Right atrium auricular region (tissue), 2 donors: ENCODE measurements at regions not wholly inside any gene's neighbourhood (a gene's known extent, or its start where the extent isn't known, plus 50 kb on each side); places are given as distances from the start of the nearest gene placed in this dataset.

Source experiments
- DNase-seq: peaks from one replicate; pipeline ENCODE4 v3.0.0-alpha.2; 2019; ENCODE audit warnings: low spot score
- H3K27ac ChIP-seq, 2 donors: fragments of 200-600 bp; sonication (generic); 1 replicate in 1 of 2; 2 replicates in 1 of 2; pipeline ENCODE4 v1.5.1; 2016 to 2019
- H3K27me3 ChIP-seq, 2 donors: fragments of 200-600 bp; sonication (generic); one replicate each; pipeline versions ENCODE4 v1.5.1 to v1.6.0; 2017 to 2019
- H3K36me3 ChIP-seq: fragments of 200-600 bp; sonication (generic); one replicate; pipeline ENCODE4 v1.5.1; 2016
- H3K4me1 ChIP-seq, 2 donors: fragments of 200-600 bp; sonication (generic); one replicate each; pipeline versions ENCODE4 v1.5.1 to v1.6.0; 2017 to 2019
- H3K4me3 ChIP-seq, 2 donors: fragments of 200-600 bp; sonication (generic); 1 replicate in 1 of 2; 2 replicates in 1 of 2; pipeline ENCODE4 v1.5.1; 2017 to 2019; ENCODE audit warnings: mild to moderate bottlenecking in 1 of 2, moderate library complexity in 1 of 2
- H3K9me3 ChIP-seq, 2 donors: fragments of 200-600 bp; sonication (generic); one replicate each; pipeline ENCODE4 v1.5.1; 2019
- TF ChIP-seq, protein P1 (sequence below), 2 donors: fragments of 200-600 bp; sonication (generic); IDR thresholded peaks; one replicate each; pipeline ENCODE4 v1.5.1; 2019; ENCODE audit warnings: antibody characterized with exemption in 2 of 2

GRCh38 chr2:220628252-220628651, 943.9 kb downstream of the EPHA4 start:
- TF ChIP-seq, protein P1, sequence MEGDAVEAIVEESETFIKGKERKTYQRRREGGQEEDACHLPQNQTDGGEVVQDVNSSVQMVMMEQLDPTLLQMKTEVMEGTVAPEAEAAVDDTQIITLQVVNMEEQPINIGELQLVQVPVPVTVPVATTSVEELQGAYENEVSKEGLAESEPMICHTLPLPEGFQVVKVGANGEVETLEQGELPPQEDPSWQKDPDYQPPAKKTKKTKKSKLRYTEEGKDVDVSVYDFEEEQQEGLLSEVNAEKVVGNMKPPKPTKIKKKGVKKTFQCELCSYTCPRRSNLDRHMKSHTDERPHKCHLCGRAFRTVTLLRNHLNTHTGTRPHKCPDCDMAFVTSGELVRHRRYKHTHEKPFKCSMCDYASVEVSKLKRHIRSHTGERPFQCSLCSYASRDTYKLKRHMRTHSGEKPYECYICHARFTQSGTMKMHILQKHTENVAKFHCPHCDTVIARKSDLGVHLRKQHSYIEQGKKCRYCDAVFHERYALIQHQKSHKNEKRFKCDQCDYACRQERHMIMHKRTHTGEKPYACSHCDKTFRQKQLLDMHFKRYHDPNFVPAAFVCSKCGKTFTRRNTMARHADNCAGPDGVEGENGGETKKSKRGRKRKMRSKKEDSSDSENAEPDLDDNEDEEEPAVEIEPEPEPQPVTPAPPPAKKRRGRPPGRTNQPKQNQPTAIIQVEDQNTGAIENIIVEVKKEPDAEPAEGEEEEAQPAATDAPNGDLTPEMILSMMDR (IDR thresholded peaks at IDR 0.05): no peak
- Histone ChIP-seq H3K9me3 (no peaks in the 10 kb centered on the region), H3K4me1 (no peaks in the 10 kb centered on the region), H3K36me3 (no peaks in the 10 kb centered on the region), H3K4me3 (no peak overlapping the region), H3K27ac (no peak overlapping the region), H3K27me3 (no peaks in the 10 kb centered on the region)
- DNase-seq: no peak

DNA sequence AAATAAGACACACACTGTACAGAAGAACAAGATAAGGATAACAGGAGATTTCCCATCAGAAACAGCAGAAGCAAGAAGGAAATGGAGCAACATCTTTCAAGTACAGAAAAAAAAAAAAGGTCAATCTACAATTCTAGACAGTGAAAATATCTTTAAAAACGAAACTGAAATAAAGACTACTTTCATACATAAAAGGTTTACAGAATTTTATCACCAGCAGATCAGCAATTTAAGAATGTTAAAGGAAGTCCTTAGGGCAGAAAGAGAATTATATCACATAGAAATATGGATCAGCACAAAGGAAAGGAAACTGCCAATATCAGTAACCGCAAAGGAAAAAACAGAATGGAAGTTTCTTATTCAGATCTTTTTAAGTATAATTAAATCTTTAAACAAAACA, 931.0 kb downstream of the EPHA4 start:
- TF ChIP-seq, protein P1 (IDR thresholded peaks at IDR 0.05): no peak
- no peak for DNase-seq
- Histone ChIP-seq H3K27ac (no peak overlapping the region), H3K4me3 (no peak overlapping the region), H3K27me3 (no peaks in the 10 kb centered on the region), H3K4me1 (no peaks in the 10 kb centered on the region), H3K9me3 (no peaks in the 10 kb centered on the region), H3K36me3 (no peaks in the 10 kb centered on the region)

DNA sequence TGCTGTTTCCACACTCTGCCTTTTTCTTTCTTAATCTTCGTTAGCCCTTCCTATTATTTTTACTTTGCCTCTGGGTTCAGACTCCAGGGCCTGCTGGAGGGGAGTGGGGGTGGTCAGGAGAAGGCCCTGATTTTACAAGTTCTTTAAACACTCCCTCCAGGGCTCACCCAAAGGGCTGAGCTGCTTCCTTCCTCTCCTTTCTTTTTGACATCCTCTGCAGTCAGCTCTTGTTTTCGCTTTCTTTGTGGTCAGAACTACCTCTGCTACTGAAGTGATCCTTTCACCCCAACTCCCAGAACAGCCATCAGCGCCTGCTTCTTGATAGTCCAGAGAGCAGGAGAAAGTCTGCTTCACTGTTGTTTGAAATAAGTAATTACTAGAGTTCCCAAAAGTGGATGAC, 925.7 kb downstream of the EPHA4 start:
- DNase-seq: no peak
- H3K27me3 ChIP-seq: no peaks in the 10 kb centered on the region
- no peaks in the 10 kb centered on the region for H3K4me1 ChIP-seq
- no peaks in the 10 kb centered on the region for H3K36me3 ChIP-seq
- no peaks in the 10 kb centered on the region for H3K9me3 ChIP-seq
- no peak overlapping the region for H3K27ac ChIP-seq
- TF ChIP-seq, protein P1 (IDR thresholded peaks at IDR 0.05): no peak
- no peak overlapping the region for H3K4me3 ChIP-seq

DNA sequence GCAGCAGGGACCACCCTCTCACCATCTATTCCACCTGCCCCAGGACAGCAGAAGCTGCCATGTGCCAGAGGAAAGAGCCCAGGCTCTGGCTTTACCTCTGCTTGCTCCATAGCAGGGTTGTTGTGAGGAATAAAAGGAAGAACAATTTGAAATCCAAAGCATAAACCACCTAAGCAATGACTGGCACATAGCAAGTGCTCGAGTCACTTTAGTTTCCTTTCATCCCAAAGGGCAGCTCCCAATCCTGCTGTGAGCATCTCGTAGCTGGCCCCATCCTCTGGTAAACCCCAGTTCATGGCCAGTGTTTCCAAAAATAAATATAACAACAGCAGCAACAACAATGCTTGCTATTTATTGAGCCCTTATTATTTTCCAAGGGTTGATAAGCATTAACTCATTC, 923.5 kb downstream of the EPHA4 start:
- TF ChIP-seq, protein P1 (IDR thresholded peaks at IDR 0.05): no peak
- Histone ChIP-seq H3K4me1 (no peaks in the 10 kb centered on the region), H3K27ac (no peak overlapping the region), H3K4me3 (no peak overlapping the region), H3K9me3 (no peaks in the 10 kb centered on the region), H3K27me3 (no peaks in the 10 kb centered on the region), H3K36me3 (no peaks in the 10 kb centered on the region)
- no peak for DNase-seq

DNA sequence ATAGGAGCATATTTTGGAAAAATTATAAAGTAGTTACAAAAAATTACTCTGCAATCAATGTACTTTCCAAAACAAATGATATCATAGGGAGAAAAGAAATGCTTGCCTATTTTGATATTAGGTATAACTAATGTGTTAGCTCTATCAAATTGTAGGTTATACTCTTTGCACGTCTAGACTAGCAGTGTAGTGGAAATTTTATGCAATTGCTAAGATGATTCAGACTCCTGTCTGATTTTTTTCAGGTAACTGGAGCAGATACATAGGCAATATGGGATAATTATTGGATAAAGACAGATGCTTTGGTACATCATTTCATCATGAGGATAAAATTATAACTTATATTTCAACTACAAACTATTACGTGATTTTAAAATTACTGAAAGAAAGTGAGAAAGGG, 918.3 kb downstream of the EPHA4 start:
- no peaks in the 10 kb centered on the region for H3K4me1 ChIP-seq
- H3K27me3 ChIP-seq: no peaks in the 10 kb centered on the region
- no peaks in the 10 kb centered on the region for H3K9me3 ChIP-seq
- H3K4me3 ChIP-seq: no peak overlapping the region
- TF ChIP-seq, protein P1 (IDR thresholded peaks at IDR 0.05): no peak
- DNase-seq: no peak
- H3K36me3 ChIP-seq: no peaks in the 10 kb centered on the region
- no peak overlapping the region for H3K27ac ChIP-seq

GRCh38 chr2:220654322-220654721, 917.8 kb downstream of the EPHA4 start:
- Histone ChIP-seq H3K4me3 (no peak overlapping the region), H3K9me3 (no peaks in the 10 kb centered on the region), H3K4me1 (no peaks in the 10 kb centered on the region), H3K27me3 (no peaks in the 10 kb centered on the region), H3K36me3 (no peaks in the 10 kb centered on the region), H3K27ac (no peak overlapping the region)
- no peak for DNase-seq
- TF ChIP-seq, protein P1 (IDR thresholded peaks at IDR 0.05): no peak
